ENCODE measurements at regions not wholly inside any gene's neighbourhood (a gene's known extent, or its start where the extent isn't known, plus 50 kb on each side); places are given as distances from the start of the nearest gene placed in this dataset.

DNA sequence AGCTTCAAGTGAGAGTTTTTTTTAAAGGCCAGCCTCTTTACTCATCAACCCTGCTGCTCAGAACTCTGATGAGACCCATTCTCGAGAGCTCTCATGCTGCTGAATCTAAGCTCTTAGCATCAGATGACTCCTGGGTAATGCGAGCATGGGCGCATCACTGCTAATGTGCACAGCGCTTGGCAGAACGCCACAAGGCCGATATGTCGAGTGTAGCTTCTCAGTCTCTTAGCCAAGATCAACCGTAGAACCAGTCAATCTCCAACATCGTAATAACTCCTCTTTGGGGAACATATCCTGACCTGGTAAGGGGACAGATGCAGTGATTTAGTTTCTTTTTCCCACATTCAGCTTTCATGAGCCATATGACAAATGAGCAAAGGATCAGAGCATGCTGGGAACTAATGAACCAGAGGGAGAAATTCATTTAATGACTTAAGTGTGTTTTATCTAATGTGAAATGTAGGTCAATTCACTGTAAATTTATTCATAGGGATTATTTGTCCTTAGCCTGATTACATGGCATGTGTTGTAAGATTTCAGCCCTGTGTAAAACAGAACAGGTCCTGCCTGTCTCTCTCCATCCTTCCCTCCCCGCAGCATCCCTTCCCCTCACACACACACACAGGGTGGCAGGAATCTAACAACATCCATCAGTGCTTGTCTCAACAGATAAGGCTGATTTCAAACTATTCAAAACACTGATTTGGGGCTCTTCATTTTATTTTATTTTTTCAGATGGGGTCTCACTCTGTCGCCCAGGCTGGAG lies 195.4 kb upstream of the C2CD4B start:
- peaks cover 4% of the 10 kb centered on the region for H3K27me3 ChIP-seq (ENCODE audit: insufficient read depth, poor library complexity, severe bottlenecking)
- TF ChIP-seq, protein P1, sequence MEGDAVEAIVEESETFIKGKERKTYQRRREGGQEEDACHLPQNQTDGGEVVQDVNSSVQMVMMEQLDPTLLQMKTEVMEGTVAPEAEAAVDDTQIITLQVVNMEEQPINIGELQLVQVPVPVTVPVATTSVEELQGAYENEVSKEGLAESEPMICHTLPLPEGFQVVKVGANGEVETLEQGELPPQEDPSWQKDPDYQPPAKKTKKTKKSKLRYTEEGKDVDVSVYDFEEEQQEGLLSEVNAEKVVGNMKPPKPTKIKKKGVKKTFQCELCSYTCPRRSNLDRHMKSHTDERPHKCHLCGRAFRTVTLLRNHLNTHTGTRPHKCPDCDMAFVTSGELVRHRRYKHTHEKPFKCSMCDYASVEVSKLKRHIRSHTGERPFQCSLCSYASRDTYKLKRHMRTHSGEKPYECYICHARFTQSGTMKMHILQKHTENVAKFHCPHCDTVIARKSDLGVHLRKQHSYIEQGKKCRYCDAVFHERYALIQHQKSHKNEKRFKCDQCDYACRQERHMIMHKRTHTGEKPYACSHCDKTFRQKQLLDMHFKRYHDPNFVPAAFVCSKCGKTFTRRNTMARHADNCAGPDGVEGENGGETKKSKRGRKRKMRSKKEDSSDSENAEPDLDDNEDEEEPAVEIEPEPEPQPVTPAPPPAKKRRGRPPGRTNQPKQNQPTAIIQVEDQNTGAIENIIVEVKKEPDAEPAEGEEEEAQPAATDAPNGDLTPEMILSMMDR (IDR thresholded peaks at IDR 0.05; ENCODE audit: insufficient read depth, low read length) = no peak
- TF ChIP-seq SPI1 (IDR thresholded peaks at IDR 0.05; ENCODE audit: borderline replicate concordance, low read depth) (no peak), GABPA (IDR thresholded peaks at IDR 0.05; ENCODE audit: low read depth) (no peak), POLR2AphosphoS5 (IDR thresholded peaks at IDR 0.05; ENCODE audit: low read depth) (no peak)
- TF ChIP-seq, protein P2, sequence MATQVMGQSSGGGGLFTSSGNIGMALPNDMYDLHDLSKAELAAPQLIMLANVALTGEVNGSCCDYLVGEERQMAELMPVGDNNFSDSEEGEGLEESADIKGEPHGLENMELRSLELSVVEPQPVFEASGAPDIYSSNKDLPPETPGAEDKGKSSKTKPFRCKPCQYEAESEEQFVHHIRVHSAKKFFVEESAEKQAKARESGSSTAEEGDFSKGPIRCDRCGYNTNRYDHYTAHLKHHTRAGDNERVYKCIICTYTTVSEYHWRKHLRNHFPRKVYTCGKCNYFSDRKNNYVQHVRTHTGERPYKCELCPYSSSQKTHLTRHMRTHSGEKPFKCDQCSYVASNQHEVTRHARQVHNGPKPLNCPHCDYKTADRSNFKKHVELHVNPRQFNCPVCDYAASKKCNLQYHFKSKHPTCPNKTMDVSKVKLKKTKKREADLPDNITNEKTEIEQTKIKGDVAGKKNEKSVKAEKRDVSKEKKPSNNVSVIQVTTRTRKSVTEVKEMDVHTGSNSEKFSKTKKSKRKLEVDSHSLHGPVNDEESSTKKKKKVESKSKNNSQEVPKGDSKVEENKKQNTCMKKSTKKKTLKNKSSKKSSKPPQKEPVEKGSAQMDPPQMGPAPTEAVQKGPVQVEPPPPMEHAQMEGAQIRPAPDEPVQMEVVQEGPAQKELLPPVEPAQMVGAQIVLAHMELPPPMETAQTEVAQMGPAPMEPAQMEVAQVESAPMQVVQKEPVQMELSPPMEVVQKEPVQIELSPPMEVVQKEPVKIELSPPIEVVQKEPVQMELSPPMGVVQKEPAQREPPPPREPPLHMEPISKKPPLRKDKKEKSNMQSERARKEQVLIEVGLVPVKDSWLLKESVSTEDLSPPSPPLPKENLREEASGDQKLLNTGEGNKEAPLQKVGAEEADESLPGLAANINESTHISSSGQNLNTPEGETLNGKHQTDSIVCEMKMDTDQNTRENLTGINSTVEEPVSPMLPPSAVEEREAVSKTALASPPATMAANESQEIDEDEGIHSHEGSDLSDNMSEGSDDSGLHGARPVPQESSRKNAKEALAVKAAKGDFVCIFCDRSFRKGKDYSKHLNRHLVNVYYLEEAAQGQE (IDR thresholded peaks at IDR 0.05; ENCODE audit: insufficient replicate concordance, low read depth) = no peak
- DNase-seq (ENCODE audit: low read depth in 1 of 2, low spot score in 1 of 2) = no peak
- no peak overlapping the region for H3K27ac ChIP-seq (replicated peaks)
- H3K4me3 ChIP-seq (replicated peaks; ENCODE audit: insufficient read depth, low read length) = no peak overlapping the region

DNA sequence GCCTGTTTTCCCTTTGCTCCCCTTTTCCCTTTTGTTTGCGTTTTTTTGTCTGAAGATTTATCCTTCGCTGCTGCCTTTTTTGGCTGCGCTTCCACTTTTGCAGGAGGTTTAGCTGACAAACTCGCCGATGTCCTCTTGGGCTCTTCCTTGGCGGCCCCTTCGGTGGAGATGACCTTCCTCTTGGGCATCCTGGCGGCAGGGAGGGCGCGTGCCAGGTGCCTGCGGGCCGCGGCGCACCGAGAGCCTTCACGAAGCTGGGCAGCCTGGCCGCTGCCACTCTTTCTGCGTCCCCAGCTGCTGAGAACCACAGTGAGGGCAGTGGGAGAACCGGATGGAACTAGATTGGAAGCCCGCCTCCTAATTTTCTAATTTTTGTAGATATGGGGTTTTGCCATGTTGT lies 197.1 kb upstream of the C2CD4B start:
- no peak overlapping the region for H3K4me3 ChIP-seq (replicated peaks; ENCODE audit: insufficient read depth, low read length)
- no peak for DNase-seq (ENCODE audit: low read depth in 1 of 2, low spot score in 1 of 2)
- no peak overlapping the region for H3K27ac ChIP-seq (replicated peaks)
- TF ChIP-seq, protein P1 (IDR thresholded peaks at IDR 0.05; ENCODE audit: insufficient read depth, low read length) = no peak
- TF ChIP-seq, protein P2 (IDR thresholded peaks at IDR 0.05; ENCODE audit: insufficient replicate concordance, low read depth) = no peak
- TF ChIP-seq POLR2AphosphoS5 (IDR thresholded peaks at IDR 0.05; ENCODE audit: low read depth) (no peak), GABPA (IDR thresholded peaks at IDR 0.05; ENCODE audit: low read depth) (no peak), SPI1 (IDR thresholded peaks at IDR 0.05; ENCODE audit: borderline replicate concordance, low read depth) (no peak)
- peaks cover 4% of the 10 kb centered on the region for H3K27me3 ChIP-seq (ENCODE audit: insufficient read depth, poor library complexity, severe bottlenecking)

DNA sequence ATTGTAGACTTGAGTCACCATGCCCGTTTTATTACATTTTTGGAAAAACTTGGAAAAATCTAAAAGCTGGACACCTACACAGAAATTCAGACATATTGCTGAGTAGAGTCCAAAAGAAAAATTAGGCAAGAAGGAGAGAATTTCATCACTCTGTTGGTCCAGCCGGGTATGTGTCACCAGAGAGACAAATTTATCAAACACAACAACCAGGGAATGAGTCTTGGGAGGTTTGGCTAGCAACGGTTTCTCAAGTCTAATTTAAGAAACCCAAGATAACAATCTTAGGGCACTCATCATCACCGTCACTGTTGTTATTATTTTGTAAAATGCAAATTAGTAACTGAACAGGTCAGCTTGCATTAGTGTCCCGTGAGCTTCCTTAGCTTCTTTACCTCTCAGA lies 197.5 kb upstream of the C2CD4B start:
- Histone ChIP-seq H3K4me3 (replicated peaks; ENCODE audit: insufficient read depth, low read length) (no peak overlapping the region), H3K27me3 (ENCODE audit: insufficient read depth, poor library complexity, severe bottlenecking) (peaks cover 4% of the 10 kb centered on the region), H3K27ac (replicated peaks) (no peak overlapping the region)
- no peak for DNase-seq (ENCODE audit: low read depth in 1 of 2, low spot score in 1 of 2)
- TF ChIP-seq, protein P2 (IDR thresholded peaks at IDR 0.05; ENCODE audit: insufficient replicate concordance, low read depth) = no peak
- TF ChIP-seq, protein P1 (IDR thresholded peaks at IDR 0.05; ENCODE audit: insufficient read depth, low read length) = no peak
- TF ChIP-seq GABPA (IDR thresholded peaks at IDR 0.05; ENCODE audit: low read depth) (no peak), POLR2AphosphoS5 (IDR thresholded peaks at IDR 0.05; ENCODE audit: low read depth) (no peak), SPI1 (IDR thresholded peaks at IDR 0.05; ENCODE audit: borderline replicate concordance, low read depth) (no peak)
